ENCODE measurements at regions not wholly inside any gene's neighbourhood (a gene's known extent, or its start where the extent isn't known, plus 50 kb on each side); places are given as distances from the start of the nearest gene placed in this dataset.

DNA sequence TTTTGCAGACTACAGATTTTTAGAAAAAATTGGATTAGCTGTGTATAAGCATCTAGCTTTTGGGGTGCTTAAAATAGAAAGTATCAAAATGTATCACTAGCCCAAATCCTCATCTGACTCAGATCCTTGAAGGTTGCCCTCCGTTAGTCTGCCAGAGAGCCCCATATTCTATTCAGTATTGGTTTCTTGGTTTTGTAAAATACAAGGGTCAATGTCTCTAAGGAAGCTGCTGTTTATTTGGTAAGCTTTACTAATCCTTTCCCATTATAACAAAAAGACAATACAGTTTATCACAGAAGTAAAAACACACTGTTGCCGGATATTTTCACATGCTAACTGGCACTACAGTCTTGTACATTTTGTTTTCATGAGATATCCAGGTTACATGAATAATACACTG, 92.8 kb upstream of the PTHLH start:
- TF ChIP-seq, protein P1, sequence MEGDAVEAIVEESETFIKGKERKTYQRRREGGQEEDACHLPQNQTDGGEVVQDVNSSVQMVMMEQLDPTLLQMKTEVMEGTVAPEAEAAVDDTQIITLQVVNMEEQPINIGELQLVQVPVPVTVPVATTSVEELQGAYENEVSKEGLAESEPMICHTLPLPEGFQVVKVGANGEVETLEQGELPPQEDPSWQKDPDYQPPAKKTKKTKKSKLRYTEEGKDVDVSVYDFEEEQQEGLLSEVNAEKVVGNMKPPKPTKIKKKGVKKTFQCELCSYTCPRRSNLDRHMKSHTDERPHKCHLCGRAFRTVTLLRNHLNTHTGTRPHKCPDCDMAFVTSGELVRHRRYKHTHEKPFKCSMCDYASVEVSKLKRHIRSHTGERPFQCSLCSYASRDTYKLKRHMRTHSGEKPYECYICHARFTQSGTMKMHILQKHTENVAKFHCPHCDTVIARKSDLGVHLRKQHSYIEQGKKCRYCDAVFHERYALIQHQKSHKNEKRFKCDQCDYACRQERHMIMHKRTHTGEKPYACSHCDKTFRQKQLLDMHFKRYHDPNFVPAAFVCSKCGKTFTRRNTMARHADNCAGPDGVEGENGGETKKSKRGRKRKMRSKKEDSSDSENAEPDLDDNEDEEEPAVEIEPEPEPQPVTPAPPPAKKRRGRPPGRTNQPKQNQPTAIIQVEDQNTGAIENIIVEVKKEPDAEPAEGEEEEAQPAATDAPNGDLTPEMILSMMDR (IDR thresholded peaks at IDR 0.05), result no peak
- TF ChIP-seq ZFX (IDR thresholded peaks at IDR 0.05; ENCODE audit: borderline replicate concordance), result no peak

Data from 22Rv1 (cell line).